ENCODE measurements at regions not wholly inside any gene's neighbourhood (a gene's known extent, or its start where the extent isn't known, plus 50 kb on each side); places are given as distances from the start of the nearest gene placed in this dataset.

GRCh38 chr5:112549605-112550166 is 130.6 kb upstream of the EPB41L4A start:
- Histone ChIP-seq H3K27ac (ENCODE audit: insufficient read depth, low read length, poor library complexity, severe bottlenecking) (no peak overlapping the region), H3K4me1 (ENCODE audit: control insufficient read depth, insufficient read depth, low read length, poor library complexity, severe bottlenecking) (no peaks in the 10 kb centered on the region), H3K9me3 (ENCODE audit: control insufficient read depth in 2 of 2, low read length in 2 of 2) (no peaks in the 10 kb centered on the region), H3K27me3 (ENCODE audit: control insufficient read depth, insufficient read depth, low read length) (peaks cover 2% of the 10 kb centered on the region), H3K36me3 (ENCODE audit: control insufficient read depth, insufficient read depth, low read length) (no peaks in the 10 kb centered on the region), H3K4me3 (ENCODE audit: low read depth, low read length) (no peak overlapping the region)
- Mint-ChIP-seq H3K27ac (no peak overlapping the region), H3K36me3 (no peaks in the 10 kb centered on the region), H3K4me3 (no peak overlapping the region), H3K4me1 (peaks cover 0 to 3% (median 0%) of the 10 kb centered on the region in 4 donors), H3K9me3 (no peaks in the 10 kb centered on the region), H3K27me3 (peaks cover 23% of the 10 kb centered on the region)
- DNase-seq (no peak), ATAC-seq (ENCODE audit: low read depth in 2 of 2) (no peak)

- H3K9me3 Mint-ChIP-seq = no peaks in the 10 kb centered on the region
- H3K9me3 ChIP-seq (ENCODE audit: control insufficient read depth in 2 of 2, low read length in 2 of 2) = no peaks in the 10 kb centered on the region
- H3K27me3 ChIP-seq (ENCODE audit: control insufficient read depth, insufficient read depth, low read length) = peaks cover 2% of the 10 kb centered on the region
- peaks cover 28% of the 10 kb centered on the region for H3K27me3 Mint-ChIP-seq
- no peaks in the 10 kb centered on the region for H3K4me1 ChIP-seq (ENCODE audit: control insufficient read depth, insufficient read depth, low read length, poor library complexity, severe bottlenecking)
- no peaks in the 10 kb centered on the region for H3K36me3 Mint-ChIP-seq
- no peak overlapping the region for H3K4me3 Mint-ChIP-seq
- H3K27ac ChIP-seq (ENCODE audit: insufficient read depth, low read length, poor library complexity, severe bottlenecking) = no peak overlapping the region
- H3K4me3 ChIP-seq (ENCODE audit: low read depth, low read length) = no peak overlapping the region
- peak; percentile 50 for ATAC-seq (ENCODE audit: low read depth in 2 of 2)
- peaks cover 0 to 3% (median 0%) of the 10 kb centered on the region in 4 donors for H3K4me1 Mint-ChIP-seq
- DNase-seq = peak; percentile 22 to 64 (median 54)
- H3K36me3 ChIP-seq (ENCODE audit: control insufficient read depth, insufficient read depth, low read length) = no peaks in the 10 kb centered on the region
- H3K27ac Mint-ChIP-seq = no peak overlapping the region
These were observed 132.4 kb upstream of the EPB41L4A start for GRCh38 chr5:112551419-112552032.

GRCh38 chr5:112552216-112552615 is 133.1 kb upstream of the EPB41L4A start:
- Mint-ChIP-seq H3K4me1 (peaks cover 0 to 3% (median 0%) of the 10 kb centered on the region in 4 donors), H3K27ac (peak overlapping the region in 1 of 3 donors; percentile 63), H3K4me3 (no peak overlapping the region), H3K9me3 (no peaks in the 10 kb centered on the region), H3K27me3 (peaks cover 28% of the 10 kb centered on the region), H3K36me3 (no peaks in the 10 kb centered on the region)
- DNase-seq = no peak
- Histone ChIP-seq H3K27ac (ENCODE audit: insufficient read depth, low read length, poor library complexity, severe bottlenecking) (no peak overlapping the region), H3K4me1 (ENCODE audit: control insufficient read depth, insufficient read depth, low read length, poor library complexity, severe bottlenecking) (no peaks in the 10 kb centered on the region), H3K9me3 (ENCODE audit: control insufficient read depth in 2 of 2, low read length in 2 of 2) (no peaks in the 10 kb centered on the region), H3K36me3 (ENCODE audit: control insufficient read depth, insufficient read depth, low read length) (no peaks in the 10 kb centered on the region), H3K4me3 (ENCODE audit: low read depth, low read length) (no peak overlapping the region), H3K27me3 (ENCODE audit: control insufficient read depth, insufficient read depth, low read length) (no peaks in the 10 kb centered on the region)
- no peak for ATAC-seq (ENCODE audit: low read depth in 2 of 2)

GRCh38 chr5:112552791-112553190 is 133.7 kb upstream of the EPB41L4A start:
- no peak for ATAC-seq (ENCODE audit: low read depth in 2 of 2)

GRCh38 chr5:112554101-112554977 is 135.3 kb upstream of the EPB41L4A start:
- Histone ChIP-seq H3K27ac (ENCODE audit: insufficient read depth, low read length, poor library complexity, severe bottlenecking) (no peak overlapping the region), H3K9me3 (ENCODE audit: control insufficient read depth in 2 of 2, low read length in 2 of 2) (no peaks in the 10 kb centered on the region)
- no peaks in the 10 kb centered on the region for H3K36me3 Mint-ChIP-seq

More at GRCh38 chr5:112552791-112553190, 133.7 kb upstream of the EPB41L4A start:
- no peak for DNase-seq
- H3K4me3 Mint-ChIP-seq = no peak overlapping the region
- H3K36me3 Mint-ChIP-seq = no peaks in the 10 kb centered on the region
- H3K36me3 ChIP-seq (ENCODE audit: control insufficient read depth, insufficient read depth, low read length) = no peaks in the 10 kb centered on the region
- H3K27ac Mint-ChIP-seq = no peak overlapping the region
- H3K9me3 Mint-ChIP-seq = no peaks in the 10 kb centered on the region
- peaks cover 0 to 3% (median 0%) of the 10 kb centered on the region in 4 donors for H3K4me1 Mint-ChIP-seq
- H3K4me1 ChIP-seq (ENCODE audit: control insufficient read depth, insufficient read depth, low read length, poor library complexity, severe bottlenecking) = no peaks in the 10 kb centered on the region
- no peaks in the 10 kb centered on the region for H3K9me3 ChIP-seq (ENCODE audit: control insufficient read depth in 2 of 2, low read length in 2 of 2)
- no peak overlapping the region for H3K4me3 ChIP-seq (ENCODE audit: low read depth, low read length)
- H3K27me3 ChIP-seq (ENCODE audit: control insufficient read depth, insufficient read depth, low read length) = no peaks in the 10 kb centered on the region
- H3K27ac ChIP-seq (ENCODE audit: insufficient read depth, low read length, poor library complexity, severe bottlenecking) = no peak overlapping the region
- peaks cover 28% of the 10 kb centered on the region for H3K27me3 Mint-ChIP-seq

GRCh38 chr5:112555197-112555596 is 136.1 kb upstream of the EPB41L4A start:
- H3K4me1 ChIP-seq (ENCODE audit: control insufficient read depth, insufficient read depth, low read length, poor library complexity, severe bottlenecking) = no peaks in the 10 kb centered on the region
- no peaks in the 10 kb centered on the region for H3K27me3 ChIP-seq (ENCODE audit: control insufficient read depth, insufficient read depth, low read length)
- H3K36me3 ChIP-seq (ENCODE audit: control insufficient read depth, insufficient read depth, low read length) = no peaks in the 10 kb centered on the region
- Mint-ChIP-seq H3K27ac (no peak overlapping the region), H3K27me3 (peaks cover 23% of the 10 kb centered on the region), H3K4me1 (no peaks in the 10 kb centered on the region), H3K36me3 (no peaks in the 10 kb centered on the region), H3K4me3 (no peak overlapping the region), H3K9me3 (no peaks in the 10 kb centered on the region)
- H3K4me3 ChIP-seq (ENCODE audit: low read depth, low read length) = no peak overlapping the region
- ATAC-seq (ENCODE audit: low read depth in 2 of 2) = no peak
- H3K27ac ChIP-seq (ENCODE audit: insufficient read depth, low read length, poor library complexity, severe bottlenecking) = no peak overlapping the region
- DNase-seq = no peak
- no peaks in the 10 kb centered on the region for H3K9me3 ChIP-seq (ENCODE audit: control insufficient read depth in 2 of 2, low read length in 2 of 2)

More at GRCh38 chr5:112554101-112554977, 135.3 kb upstream of the EPB41L4A start:
- Histone ChIP-seq H3K4me3 (ENCODE audit: low read depth, low read length) (no peak overlapping the region), H3K27me3 (ENCODE audit: control insufficient read depth, insufficient read depth, low read length) (no peaks in the 10 kb centered on the region), H3K36me3 (ENCODE audit: control insufficient read depth, insufficient read depth, low read length) (no peaks in the 10 kb centered on the region), H3K4me1 (ENCODE audit: control insufficient read depth, insufficient read depth, low read length, poor library complexity, severe bottlenecking) (no peaks in the 10 kb centered on the region)
- Mint-ChIP-seq H3K4me1 (peaks cover 0 to 2% (median 0%) of the 10 kb centered on the region in 4 donors), H3K27ac (no peak overlapping the region), H3K27me3 (peaks cover 27% of the 10 kb centered on the region), H3K4me3 (no peak overlapping the region), H3K9me3 (no peaks in the 10 kb centered on the region)
- ATAC-seq (ENCODE audit: low read depth in 2 of 2) (no peak), DNase-seq (no peak)

- H3K27ac ChIP-seq (ENCODE audit: insufficient read depth, low read length, poor library complexity, severe bottlenecking) = no peak overlapping the region
- no peak overlapping the region for H3K4me3 ChIP-seq (ENCODE audit: low read depth, low read length)
- H3K36me3 ChIP-seq (ENCODE audit: control insufficient read depth, insufficient read depth, low read length) = no peaks in the 10 kb centered on the region
- DNase-seq = no peak
- no peaks in the 10 kb centered on the region for H3K36me3 Mint-ChIP-seq
- H3K4me1 ChIP-seq (ENCODE audit: control insufficient read depth, insufficient read depth, low read length, poor library complexity, severe bottlenecking) = no peaks in the 10 kb centered on the region
- no peaks in the 10 kb centered on the region for H3K27me3 ChIP-seq (ENCODE audit: control insufficient read depth, insufficient read depth, low read length)
- no peaks in the 10 kb centered on the region for H3K4me1 Mint-ChIP-seq
- ATAC-seq (ENCODE audit: low read depth in 2 of 2) = no peak
- no peak overlapping the region for H3K4me3 Mint-ChIP-seq
- H3K27ac Mint-ChIP-seq = no peak overlapping the region
- no peaks in the 10 kb centered on the region for H3K9me3 ChIP-seq (ENCODE audit: control insufficient read depth in 2 of 2, low read length in 2 of 2)
- peaks cover 23% of the 10 kb centered on the region for H3K27me3 Mint-ChIP-seq
- no peaks in the 10 kb centered on the region for H3K9me3 Mint-ChIP-seq
These were observed 136.6 kb upstream of the EPB41L4A start for GRCh38 chr5:112555691-112556090.
